ENCODE measurements at regions not wholly inside any gene's neighbourhood (a gene's known extent, or its start where the extent isn't known, plus 50 kb on each side); places are given as distances from the start of the nearest gene placed in this dataset.
"Not testable (repeated sequence)": the region's sequence is repeated elsewhere in the genome, so short reads cannot be mapped to it uniquely, and the experiment has no call there.

GRCh38 chr18:1045658-1046057, 141.0 kb downstream of the ADCYAP1 start:
- DNase-seq (ENCODE audit: low spot score), result no peak

GRCh38 chr18:1047406-1047805, 142.7 kb downstream of the ADCYAP1 start:
- DNase-seq (ENCODE audit: low spot score), result no peak

GRCh38 chr18:1048032-1048431, 143.4 kb downstream of the ADCYAP1 start:
- DNase-seq (ENCODE audit: low spot score), result no peak

GRCh38 chr18:1049173-1049572, 144.5 kb downstream of the ADCYAP1 start:
- DNase-seq (ENCODE audit: low spot score), result no peak

GRCh38 chr18:1050012-1050657, 145.5 kb downstream of the ADCYAP1 start:
- no peak for DNase-seq (ENCODE audit: low spot score)

- no peak for DNase-seq (ENCODE audit: low spot score)
These were observed 147.6 kb downstream of the ADCYAP1 start for GRCh38 chr18:1052301-1052700.

GRCh38 chr18:1053331-1054315, 149.0 kb downstream of the ADCYAP1 start:
- no peak for DNase-seq (ENCODE audit: low spot score)

GRCh38 chr18:1056404-1056803, 151.7 kb downstream of the ADCYAP1 start:
- DNase-seq (ENCODE audit: low spot score), result no peak

GRCh38 chr18:1057367-1057766, 152.7 kb downstream of the ADCYAP1 start:
- no peak for DNase-seq (ENCODE audit: low spot score)

GRCh38 chr18:1062588-1062987, 157.9 kb downstream of the ADCYAP1 start:
- no peak for DNase-seq (ENCODE audit: low spot score)

- no peak for DNase-seq (ENCODE audit: low spot score)
These were observed 170.7 kb downstream of the ADCYAP1 start for GRCh38 chr18:1075322-1075721.

GRCh38 chr18:1075876-1076275, 171.2 kb downstream of the ADCYAP1 start:
- DNase-seq (ENCODE audit: low spot score), result no peak

- DNase-seq (ENCODE audit: low spot score), result no peak
These were observed 173.6 kb downstream of the ADCYAP1 start for GRCh38 chr18:1078301-1078700.

GRCh38 chr18:1083675-1084074, 179.0 kb downstream of the ADCYAP1 start:
- not testable (repeated sequence) for DNase-seq (ENCODE audit: low spot score)

- no peak for DNase-seq (ENCODE audit: low spot score)
These were observed 186.1 kb downstream of the ADCYAP1 start for GRCh38 chr18:1090758-1091157.

- DNase-seq (ENCODE audit: low spot score), result no peak
These were observed 187.6 kb downstream of the ADCYAP1 start for GRCh38 chr18:1092228-1092627.

- DNase-seq (ENCODE audit: low spot score), result peak; percentile 4
These were observed 189.7 kb downstream of the ADCYAP1 start for GRCh38 chr18:1094409-1094808.

- not testable (repeated sequence) for DNase-seq (ENCODE audit: low spot score)
These were observed 193.5 kb downstream of the ADCYAP1 start for GRCh38 chr18:1097991-1098735.

GRCh38 chr18:1102848-1103247, 198.2 kb downstream of the ADCYAP1 start:
- DNase-seq (ENCODE audit: low spot score), result no peak

GRCh38 chr18:1103537-1103936, 198.9 kb downstream of the ADCYAP1 start:
- no peak for DNase-seq (ENCODE audit: low spot score)

- no peak for DNase-seq (ENCODE audit: low spot score)
These were observed 199.7 kb downstream of the ADCYAP1 start for GRCh38 chr18:1104181-1104881.

- no peak for DNase-seq (ENCODE audit: low spot score)
These were observed 219.8 kb downstream of the ADCYAP1 start for GRCh38 chr18:1124495-1124894.

Measured in SW480 (cell line).